GM12878 (cell line): ENCODE measurements at regions not wholly inside any gene's neighbourhood (a gene's known extent, or its start where the extent isn't known, plus 50 kb on each side); places are given as distances from the start of the nearest gene placed in this dataset.

Experiments used
- ATAC-seq: fragments of 200-7000 bp; cut with Tn5 transposase; 3 replicates; pipeline ENCODE4 v1.9.1; 2020; ENCODE audit warnings: mild to moderate bottlenecking, moderate library complexity
- BruUV-seq: library from RNA; stranded (reverse); fragments of 400-500 nt; replicated peaks from 2 replicates; lab custom pipeline; 2021; lab: Mats Ljungman, UMichigan
- CTCF ChIA-PET: fragments of 300-600 bp; sonication (Branson Sonifier 250); formaldehyde crosslinking; extraction: SDS; loops from one replicate; lab custom pipeline; 2021; ENCODE audit warnings: inconsistent platforms; lab: Yijun Ruan, JAX
- POLR2A ChIA-PET: fragments of 350-600 bp; formaldehyde crosslinking; extraction: SDS; loops from one replicate; lab custom pipeline; 2021; ENCODE audit warnings: inconsistent platforms; lab: Charles Lee
- RAD21 ChIA-PET: fragments of 300-600 bp; sonication (Branson Sonifier 250); formaldehyde crosslinking; loops from one replicate; lab custom pipeline; 2023; ENCODE audit warnings: antibody characterized with exemption; ENCODE audit not compliant: unreplicated experiment; lab: Charles Lee
- SMC1A ChIA-PET: fragments of 300-600 bp; sonication (Branson Sonifier 250); formaldehyde crosslinking; loops from one replicate; lab custom pipeline; 2023; ENCODE audit not compliant: unreplicated experiment, uncharacterized antibody; lab: Charles Lee
- DNase-seq: peaks from one replicate; pipeline ENCODE4 v3.0.0-alpha.2; 2011; ENCODE audit warnings: low read depth, low spot score
- FAIRE-seq: peaks from 3 replicates; lab custom pipeline; 2011; peaks lifted over from hg19 to GRCh38; lab: Jason Lieb, UNC
- H2AFZ ChIP-seq: 2 replicates; pipeline ENCODE4 v1.6.0; 2011; ENCODE audit warnings: low read depth, low read length, control low read depth; ENCODE audit not compliant: control insufficient read depth
- H3K27ac ChIP-seq: 2 replicates; pipeline ENCODE4 v1.5.1; 2011; ENCODE audit warnings: control low read depth; ENCODE audit not compliant: control insufficient read depth, insufficient read depth
- H3K27me3 ChIP-seq, 2 experiments: replicated peaks in 1 of 2; 2 replicates each; pipeline versions ENCODE4 v1.6.0 to v1.6.1; 2011; ENCODE audit warnings: low read length in 1 of 2; ENCODE audit not compliant: control insufficient read depth in 2 of 2, insufficient read depth in 2 of 2
- H3K36me3 ChIP-seq, 2 experiments: 2 replicates each; pipeline ENCODE4 v1.5.1; 2011; ENCODE audit warnings: low read length in 1 of 2; ENCODE audit not compliant: control insufficient read depth in 2 of 2, insufficient read depth in 2 of 2
- H3K4me1 ChIP-seq: 2 replicates; pipeline ENCODE4 v1.6.1; 2011; ENCODE audit warnings: mild to moderate bottlenecking, low read length, moderate library complexity, mixed read lengths; ENCODE audit not compliant: control insufficient read depth, insufficient read depth
- H3K4me2 ChIP-seq: 2 replicates; pipeline ENCODE4 v1.6.0; 2011; ENCODE audit warnings: control low read depth; ENCODE audit not compliant: control insufficient read depth, insufficient read depth
- H3K4me3 ChIP-seq: fragments of 200-600 bp; sonication (generic); 2 replicates; pipeline ENCODE4 v1.5.1; 2016
- H3K79me2 ChIP-seq: 2 replicates; pipeline ENCODE4 v1.6.0; 2011; ENCODE audit warnings: low read length; ENCODE audit not compliant: control insufficient read depth, insufficient read depth
- H3K9ac ChIP-seq: 2 replicates; pipeline ENCODE4 v1.8.0; 2011; ENCODE audit warnings: low read length, control low read depth, mixed read lengths; ENCODE audit not compliant: control insufficient read depth, insufficient read depth
- H3K9me3 ChIP-seq: replicated peaks from 3 replicates; pipeline ENCODE4 v1.5.1; 2011; ENCODE audit warnings: mild to moderate bottlenecking, low read length; ENCODE audit not compliant: control insufficient read depth, insufficient read depth
- H4K20me1 ChIP-seq: 2 replicates; pipeline ENCODE4 v1.6.0; 2011; ENCODE audit not compliant: control insufficient read depth, insufficient read depth
- FOXK2 ChIP-seq: fragments of 450-650 bp; IDR thresholded peaks from 2 replicates; pipeline ENCODE4 v1.6.1; 2017; ENCODE audit warnings: mild to moderate bottlenecking, moderate library complexity
- IKZF2 ChIP-seq, 2 experiments: fragments of 450-650 bp; IDR thresholded peaks; 2 replicates each; pipeline ENCODE4 v1.6.1; 2017; ENCODE audit warnings: mild to moderate bottlenecking in 2 of 2, moderate library complexity in 2 of 2
- RAD51 ChIP-seq: fragments of 450-650 bp; IDR thresholded peaks from 2 replicates; pipeline ENCODE4 v1.6.1; 2016; ENCODE audit warnings: moderate library complexity, mild to moderate bottlenecking, inconsistent platforms
- RUNX3 ChIP-seq: IDR thresholded peaks from 2 replicates; pipeline ENCODE4 v1.6.1; 2012; ENCODE audit warnings: low read length, inconsistent platforms
- SMAD5 ChIP-seq: IDR thresholded peaks from 2 replicates; pipeline ENCODE4 v1.6.1; 2016; ENCODE audit warnings: antibody characterized with exemption, low read depth
- SMC3 ChIP-seq: IDR thresholded peaks from 2 replicates; pipeline ENCODE4 v1.6.1; 2011; ENCODE audit warnings: low read length, improper control_type of control experiment, borderline replicate concordance
- SP1 ChIP-seq: IDR thresholded peaks from one replicate; pipeline ENCODE4 v1.6.1; 2011; ENCODE audit warnings: low read depth, low read length
- TCF7 ChIP-seq: IDR thresholded peaks from 2 replicates; pipeline ENCODE4 v1.6.1; 2014; ENCODE audit warnings: antibody characterized with exemption, borderline replicate concordance
- ZNF207 ChIP-seq: fragments of 450-650 bp; IDR thresholded peaks from 2 replicates; pipeline ENCODE4 v1.6.1; 2014; ENCODE audit warnings: antibody characterized with exemption, mild to moderate bottlenecking, borderline replicate concordance
- ZNF24 ChIP-seq: fragments of 450-650 bp; IDR thresholded peaks from 2 replicates; pipeline ENCODE4 v1.6.1; 2017; ENCODE audit warnings: antibody characterized with exemption, mild to moderate bottlenecking
- WGBS: methylation state at CpG from one replicate; pipeline ENCODE4 v1.1.6; 2016; ENCODE audit warnings: low lambda C conversion rate; ENCODE audit not compliant: insufficient replicate concordance, insufficient coverage; ENCODE audit errors: missing lambda C conversion rate; 5-methylcytosine and 5-hydroxymethylcytosine counted together
- in situ Hi-C: fragments of 300-500 bp; cut with MboI; formaldehyde crosslinking; loops from 9 replicates; pipeline ENCODE4 v1.14.3; 2018; ENCODE audit warnings: mixed read lengths
- intact Hi-C: fragments of 100-400 bp; cut with micrococcal nuclease; formaldehyde crosslinking; loops from one replicate; pipeline ENCODE4 v1.14.2; 2022; ENCODE audit not compliant: unreplicated experiment
- TF ChIP-seq, protein P1 (sequence below): fragments of 450-650 bp; formaldehyde crosslinking; IDR thresholded peaks from 2 replicates; pipeline ENCODE4 v1.4.0; 2020; ENCODE audit warnings: mild to moderate bottlenecking, moderate library complexity
- TF ChIP-seq, protein P2 (sequence below): fragments of 450-650 bp; IDR thresholded peaks from 2 replicates; pipeline ENCODE4 v1.6.1; 2017; ENCODE audit warnings: mild to moderate bottlenecking, moderate library complexity

DNA sequence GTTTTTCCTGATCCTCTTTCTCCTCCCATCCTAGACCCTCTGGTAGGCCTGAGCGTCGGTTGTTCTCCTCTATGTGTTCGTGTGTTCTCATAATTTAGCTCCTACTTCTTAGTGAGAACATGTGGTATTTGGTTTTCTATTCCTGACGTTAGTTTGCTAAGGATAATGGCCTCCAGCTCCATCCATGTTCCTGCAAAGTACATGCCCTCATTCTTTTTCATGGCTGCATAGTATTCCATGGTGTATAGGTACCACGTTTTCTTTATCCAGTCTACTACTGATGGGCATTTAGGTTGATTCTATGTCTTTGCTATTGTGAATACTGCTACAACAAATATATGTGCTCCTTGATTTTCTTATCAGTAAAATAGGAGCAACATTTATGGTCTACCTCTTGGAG lies 146.8 kb upstream of the PTCHD1 start:
- 8% methylated on average over 5 of the region's 5 CpGs for WGBS
- RAD21 ChIA-PET = no interaction called here

DNA sequence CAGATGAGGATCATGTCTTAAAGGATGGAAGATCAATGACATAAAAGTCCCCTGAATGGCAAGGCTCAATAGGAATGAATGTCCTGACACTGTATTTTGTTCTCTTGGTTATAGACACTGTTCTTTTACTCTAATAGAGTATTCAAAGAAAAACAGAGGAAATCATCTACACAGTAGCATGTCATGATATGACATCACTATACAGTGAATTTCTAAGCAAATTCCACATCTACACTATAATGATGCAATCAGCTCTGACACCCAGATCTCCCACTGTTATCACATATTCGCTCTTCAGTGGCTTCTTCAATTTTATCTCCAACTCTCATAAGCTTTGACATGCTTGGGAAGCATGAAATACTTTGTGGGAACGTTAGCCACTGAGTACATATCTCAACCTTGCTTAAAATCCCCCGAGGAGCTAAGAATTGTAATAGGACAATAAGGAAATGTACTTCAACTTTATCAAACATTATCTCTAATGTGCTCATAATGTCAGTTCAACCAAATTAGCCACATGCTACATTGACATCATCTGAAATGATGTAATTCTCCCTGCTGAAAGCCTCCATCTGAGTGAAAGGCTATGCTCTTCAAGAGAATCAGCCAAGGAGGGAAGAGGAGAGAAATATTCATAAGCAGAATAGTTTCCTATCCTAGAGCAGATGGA lies 139.6 kb upstream of the PTCHD1 start:
- no peaks in the 10 kb centered on the region for H3K4me1 ChIP-seq
- H3K27me3 ChIP-seq = no peaks in the 10 kb centered on the region
- ChIA-PET POLR2A (no interaction called here), CTCF (no interaction called here), SMC1A (no interaction called here), RAD21 (no interaction called here)
- no peak overlapping the region for H3K9ac ChIP-seq
- FAIRE-seq = no peak
- H4K20me1 ChIP-seq = no peaks in the 10 kb centered on the region
- H3K79me2 ChIP-seq = no peaks in the 10 kb centered on the region
- intact Hi-C loops (no loop called here), in situ Hi-C loops (no loop called here)
- DNase-seq = no peak
- no peak for TF ChIP-seq SP1
- no peak for TF ChIP-seq TCF7
- no peak for TF ChIP-seq RUNX3
- TF ChIP-seq ZNF207 = no peak
- TF ChIP-seq IKZF2 (IDR thresholded peaks at IDR 0.05) = no peak
- TF ChIP-seq SMAD5 = no peak
- TF ChIP-seq SMC3 = no peak
- TF ChIP-seq, protein P1, sequence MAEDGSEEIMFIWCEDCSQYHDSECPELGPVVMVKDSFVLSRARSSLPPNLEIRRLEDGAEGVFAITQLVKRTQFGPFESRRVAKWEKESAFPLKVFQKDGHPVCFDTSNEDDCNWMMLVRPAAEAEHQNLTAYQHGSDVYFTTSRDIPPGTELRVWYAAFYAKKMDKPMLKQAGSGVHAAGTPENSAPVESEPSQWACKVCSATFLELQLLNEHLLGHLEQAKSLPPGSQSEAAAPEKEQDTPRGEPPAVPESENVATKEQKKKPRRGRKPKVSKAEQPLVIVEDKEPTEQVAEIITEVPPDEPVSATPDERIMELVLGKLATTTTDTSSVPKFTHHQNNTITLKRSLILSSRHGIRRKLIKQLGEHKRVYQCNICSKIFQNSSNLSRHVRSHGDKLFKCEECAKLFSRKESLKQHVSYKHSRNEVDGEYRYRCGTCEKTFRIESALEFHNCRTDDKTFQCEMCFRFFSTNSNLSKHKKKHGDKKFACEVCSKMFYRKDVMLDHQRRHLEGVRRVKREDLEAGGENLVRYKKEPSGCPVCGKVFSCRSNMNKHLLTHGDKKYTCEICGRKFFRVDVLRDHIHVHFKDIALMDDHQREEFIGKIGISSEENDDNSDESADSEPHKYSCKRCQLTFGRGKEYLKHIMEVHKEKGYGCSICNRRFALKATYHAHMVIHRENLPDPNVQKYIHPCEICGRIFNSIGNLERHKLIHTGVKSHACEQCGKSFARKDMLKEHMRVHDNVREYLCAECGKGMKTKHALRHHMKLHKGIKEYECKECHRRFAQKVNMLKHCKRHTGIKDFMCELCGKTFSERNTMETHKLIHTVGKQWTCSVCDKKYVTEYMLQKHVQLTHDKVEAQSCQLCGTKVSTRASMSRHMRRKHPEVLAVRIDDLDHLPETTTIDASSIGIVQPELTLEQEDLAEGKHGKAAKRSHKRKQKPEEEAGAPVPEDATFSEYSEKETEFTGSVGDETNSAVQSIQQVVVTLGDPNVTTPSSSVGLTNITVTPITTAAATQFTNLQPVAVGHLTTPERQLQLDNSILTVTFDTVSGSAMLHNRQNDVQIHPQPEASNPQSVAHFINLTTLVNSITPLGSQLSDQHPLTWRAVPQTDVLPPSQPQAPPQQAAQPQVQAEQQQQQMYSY (CRISPR knock-in tag) = no peak
- TF ChIP-seq, protein P2, sequence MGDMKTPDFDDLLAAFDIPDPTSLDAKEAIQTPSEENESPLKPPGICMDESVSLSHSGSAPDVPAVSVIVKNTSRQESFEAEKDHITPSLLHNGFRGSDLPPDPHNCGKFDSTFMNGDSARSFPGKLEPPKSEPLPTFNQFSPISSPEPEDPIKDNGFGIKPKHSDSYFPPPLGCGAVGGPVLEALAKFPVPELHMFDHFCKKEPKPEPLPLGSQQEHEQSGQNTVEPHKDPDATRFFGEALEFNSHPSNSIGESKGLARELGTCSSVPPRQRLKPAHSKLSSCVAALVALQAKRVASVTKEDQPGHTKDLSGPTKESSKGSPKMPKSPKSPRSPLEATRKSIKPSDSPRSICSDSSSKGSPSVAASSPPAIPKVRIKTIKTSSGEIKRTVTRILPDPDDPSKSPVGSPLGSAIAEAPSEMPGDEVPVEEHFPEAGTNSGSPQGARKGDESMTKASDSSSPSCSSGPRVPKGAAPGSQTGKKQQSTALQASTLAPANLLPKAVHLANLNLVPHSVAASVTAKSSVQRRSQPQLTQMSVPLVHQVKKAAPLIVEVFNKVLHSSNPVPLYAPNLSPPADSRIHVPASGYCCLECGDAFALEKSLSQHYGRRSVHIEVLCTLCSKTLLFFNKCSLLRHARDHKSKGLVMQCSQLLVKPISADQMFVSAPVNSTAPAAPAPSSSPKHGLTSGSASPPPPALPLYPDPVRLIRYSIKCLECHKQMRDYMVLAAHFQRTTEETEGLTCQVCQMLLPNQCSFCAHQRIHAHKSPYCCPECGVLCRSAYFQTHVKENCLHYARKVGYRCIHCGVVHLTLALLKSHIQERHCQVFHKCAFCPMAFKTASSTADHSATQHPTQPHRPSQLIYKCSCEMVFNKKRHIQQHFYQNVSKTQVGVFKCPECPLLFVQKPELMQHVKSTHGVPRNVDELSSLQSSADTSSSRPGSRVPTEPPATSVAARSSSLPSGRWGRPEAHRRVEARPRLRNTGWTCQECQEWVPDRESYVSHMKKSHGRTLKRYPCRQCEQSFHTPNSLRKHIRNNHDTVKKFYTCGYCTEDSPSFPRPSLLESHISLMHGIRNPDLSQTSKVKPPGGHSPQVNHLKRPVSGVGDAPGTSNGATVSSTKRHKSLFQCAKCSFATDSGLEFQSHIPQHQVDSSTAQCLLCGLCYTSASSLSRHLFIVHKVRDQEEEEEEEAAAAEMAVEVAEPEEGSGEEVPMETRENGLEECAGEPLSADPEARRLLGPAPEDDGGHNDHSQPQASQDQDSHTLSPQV = no peak
- TF ChIP-seq RAD51 = no peak
- H3K4me2 ChIP-seq = no peak overlapping the region
- no peaks in the 10 kb centered on the region for H3K36me3 ChIP-seq
- no peak overlapping the region for H3K4me3 ChIP-seq
- no peak overlapping the region for H3K27ac ChIP-seq
- WGBS = 0% methylated on average over 3 of the region's 3 CpGs
- no peaks in the 10 kb centered on the region for H3K9me3 ChIP-seq
- ATAC-seq = no peak
- BruUV-seq = no TSS peak
- H2AFZ ChIP-seq = no peak overlapping the region

More for the DNA sequence above, 146.8 kb upstream of the PTCHD1 start:
- no peak overlapping the region for H2AFZ ChIP-seq
- no peaks in the 10 kb centered on the region for H4K20me1 ChIP-seq
- ChIA-PET CTCF (interaction anchor here (1.3 to 1.6 kb wide), 2 partner anchors 9 to 41 kb away, joined by 3 read pairs; no protein-coding TSS in a partner anchor), POLR2A (no interaction called here), SMC1A (interaction anchor here (1.4 kb wide), 1 partner anchor 177 kb away, joined by 3 read pairs; no protein-coding TSS in a partner anchor)
- no peak for DNase-seq
- in situ Hi-C loops = no loop called here
- H3K79me2 ChIP-seq = no peaks in the 10 kb centered on the region
- no peak overlapping the region for H3K4me3 ChIP-seq
- BruUV-seq = no TSS peak
- H3K27ac ChIP-seq = no peak overlapping the region
- H3K27me3 ChIP-seq = no peaks in the 10 kb centered on the region
- intact Hi-C loops = no loop called here
- no peak for FAIRE-seq
- no peak overlapping the region for H3K9ac ChIP-seq
- no peak overlapping the region for H3K4me2 ChIP-seq
- H3K9me3 ChIP-seq = no peaks in the 10 kb centered on the region
- no peak for TF ChIP-seq FOXK2
- TF ChIP-seq ZNF24 = no peak
- no peaks in the 10 kb centered on the region for H3K36me3 ChIP-seq
- no peak for ATAC-seq
- H3K4me1 ChIP-seq = no peaks in the 10 kb centered on the region
